PC-9 (cell line): ENCODE measurements at regions not wholly inside any gene's neighbourhood (a gene's known extent, or its start where the extent isn't known, plus 50 kb on each side); places are given as distances from the start of the nearest gene placed in this dataset.

ENCODE experiments used
- BruUV-seq: library from RNA; stranded (reverse); fragments of 400-500 nt; replicated peaks from 2 replicates; lab custom pipeline; 2021; lab: Mats Ljungman, UMichigan
- CTCF ChIA-PET: fragments of 300-600 bp; sonication (Branson Sonifier 250); formaldehyde crosslinking; loops from one replicate; lab custom pipeline; 2022; ENCODE audit warnings: antibody characterized with exemption; lab: Charles Lee
- POLR2A ChIA-PET: fragments of 300-600 bp; sonication (Branson Sonifier 250); formaldehyde crosslinking; loops from one replicate; lab custom pipeline; 2022; ENCODE audit warnings: antibody characterized with exemption; ENCODE audit not compliant: unreplicated experiment; lab: Charles Lee
- DNase-seq, 2 experiments: peaks; one replicate each; pipeline versions ENCODE4 v3.0.0 to v3.0.0-alpha.2; 2015 to 2022; ENCODE audit warnings: mixed read lengths in 1 of 2
- H2AFZ ChIP-seq: fragments of 200-600 bp; sonication (generic); 2 replicates; pipeline ENCODE4 v1.8.1; 2017; ENCODE audit warnings: antibody characterized with exemption
- H3F3A ChIP-seq: fragments of 200-600 bp; sonication (generic); 2 replicates; pipeline ENCODE4 v1.8.1; 2017; ENCODE audit warnings: antibody characterized with exemption, mild to moderate bottlenecking, low read depth; ENCODE audit not compliant: insufficient read depth
- H3K27ac ChIP-seq: fragments of 200-600 bp; sonication (generic); 2 replicates; pipeline ENCODE4 v1.6.1; 2016; ENCODE audit warnings: mixed run types
- H3K27me3 ChIP-seq: fragments of 200-600 bp; sonication (generic); 2 replicates; pipeline ENCODE4 v1.6.1; 2016; ENCODE audit warnings: low read depth, mixed run types; ENCODE audit not compliant: insufficient read depth
- H3K36me3 ChIP-seq: fragments of 200-600 bp; sonication (generic); 2 replicates; pipeline ENCODE4 v1.6.1; 2016; ENCODE audit warnings: low read depth, mixed run types
- H3K4me1 ChIP-seq: fragments of 200-600 bp; sonication (generic); replicated peaks from 2 replicates; pipeline ENCODE4 v1.6.1; 2016; ENCODE audit warnings: mixed run types; ENCODE audit not compliant: insufficient read depth
- H3K4me2 ChIP-seq: fragments of 200-600 bp; sonication (generic); 2 replicates; pipeline ENCODE4 v1.6.1; 2017; ENCODE audit warnings: mixed run types
- H3K4me3 ChIP-seq: fragments of 200-600 bp; sonication (generic); 2 replicates; pipeline ENCODE4 v1.6.1; 2016; ENCODE audit warnings: mixed run types
- H3K79me2 ChIP-seq: fragments of 200-600 bp; sonication (generic); 2 replicates; pipeline ENCODE4 v1.6.1; 2017; ENCODE audit warnings: low read depth, mixed run types
- H3K9me2 ChIP-seq: fragments of 200-600 bp; sonication (generic); 2 replicates; pipeline ENCODE4 v1.8.1; 2017; ENCODE audit warnings: mild to moderate bottlenecking; ENCODE audit not compliant: insufficient read depth
- H3K9me3 ChIP-seq: fragments of 200-600 bp; sonication (generic); 2 replicates; pipeline ENCODE4 v1.8.1; 2016; ENCODE audit warnings: low read depth; ENCODE audit not compliant: insufficient read depth
- H4K20me1 ChIP-seq: fragments of 200-600 bp; sonication (generic); 2 replicates; pipeline ENCODE4 v1.8.1; 2017; ENCODE audit not compliant: insufficient read depth
- CTCF ChIP-seq: fragments of 200-600 bp; sonication (generic); conservative IDR thresholded peaks from 2 replicates; pipeline ENCODE4 v1.6.1; 2017; ENCODE audit warnings: mixed run types, antibody characterized with exemption, mild to moderate bottlenecking, moderate library complexity
- EZH2 ChIP-seq: fragments of 200-600 bp; sonication (generic); IDR thresholded peaks from 2 replicates; pipeline ENCODE4 v1.8.0; 2017; ENCODE audit warnings: antibody characterized with exemption, low read depth
- intact Hi-C: fragments of 100-400 bp; cut with micrococcal nuclease; formaldehyde crosslinking; loops from one replicate; pipeline ENCODE4 v1.10.0; 2022; ENCODE audit not compliant: unreplicated experiment

- ChIA-PET POLR2A (no interaction called here), CTCF (no interaction called here)
- no TSS peak for BruUV-seq
- no peak overlapping the region for H2AFZ ChIP-seq
- no peaks in the 10 kb centered on the region for H3K79me2 ChIP-seq
- H3K4me2 ChIP-seq = no peak overlapping the region
- H3F3A ChIP-seq = no peaks in the 10 kb centered on the region
- no peak for DNase-seq
- H3K27me3 ChIP-seq = no peaks in the 10 kb centered on the region
- H3K4me1 ChIP-seq = no peaks in the 10 kb centered on the region
- H4K20me1 ChIP-seq = no peaks in the 10 kb centered on the region
- TF ChIP-seq CTCF (no peak), EZH2 (no peak)
- no peak overlapping the region for H3K4me3 ChIP-seq
- no peaks in the 10 kb centered on the region for H3K9me3 ChIP-seq
- H3K36me3 ChIP-seq = no peaks in the 10 kb centered on the region
- no peak overlapping the region for H3K27ac ChIP-seq
- no peaks in the 10 kb centered on the region for H3K9me2 ChIP-seq
- intact Hi-C loops = no loop called here
These were observed 54.5 kb upstream of the C1QTNF7 start for GRCh38 chr4:15373363-15373762.

GRCh38 chr4:15374656-15375055 is 53.2 kb upstream of the C1QTNF7 start:
- Histone ChIP-seq H3K36me3 (no peaks in the 10 kb centered on the region), H3K9me2 (no peaks in the 10 kb centered on the region), H3K4me3 (no peak overlapping the region), H3K9me3 (no peaks in the 10 kb centered on the region), H3K27me3 (no peaks in the 10 kb centered on the region), H3F3A (no peaks in the 10 kb centered on the region), H2AFZ (no peak overlapping the region), H3K4me1 (no peaks in the 10 kb centered on the region), H4K20me1 (no peaks in the 10 kb centered on the region), H3K79me2 (no peaks in the 10 kb centered on the region), H3K4me2 (no peak overlapping the region), H3K27ac (no peak overlapping the region)
- intact Hi-C loops = no loop called here
- no peak for TF ChIP-seq EZH2
- TF ChIP-seq CTCF = no peak
- ChIA-PET POLR2A (no interaction called here), CTCF (no interaction called here)
- no TSS peak for BruUV-seq
- DNase-seq = no peak

- Histone ChIP-seq H3K4me1 (no peaks in the 10 kb centered on the region), H3K9me2 (no peaks in the 10 kb centered on the region), H3K79me2 (no peaks in the 10 kb centered on the region), H3K9me3 (no peaks in the 10 kb centered on the region), H3K4me2 (no peak overlapping the region), H3K27ac (no peak overlapping the region), H3K27me3 (no peaks in the 10 kb centered on the region), H4K20me1 (no peaks in the 10 kb centered on the region), H3F3A (no peaks in the 10 kb centered on the region), H2AFZ (no peak overlapping the region), H3K4me3 (no peak overlapping the region), H3K36me3 (no peaks in the 10 kb centered on the region)
- TF ChIP-seq EZH2 (no peak), CTCF (no peak)
- no peak for DNase-seq
- intact Hi-C loops = no loop called here
- CTCF ChIA-PET = no interaction called here
- POLR2A ChIA-PET = no interaction called here
- BruUV-seq = no TSS peak
These were observed 52.2 kb upstream of the C1QTNF7 start for GRCh38 chr4:15375667-15376066.
